Upper lobe of left lung (tissue), 4 donors: ENCODE measurements at regions not wholly inside any gene's neighbourhood (a gene's known extent, or its start where the extent isn't known, plus 50 kb on each side); places are given as distances from the start of the nearest gene placed in this dataset.

Experiments used
- CTCF ChIP-seq, 6 experiments: fragments of 450-650 bp in 4 of 6; fragments of 200-600 bp in 2 of 6; sonication (generic) in 2 of 6; IDR thresholded peaks; one replicate each; pipeline ENCODE4 v1.5.1; 2016 to 2019; ENCODE audit warnings: antibody characterized with exemption in 6 of 6
- EP300 ChIP-seq, 4 donors: sonication (generic); formaldehyde crosslinking; IDR thresholded peaks; one replicate each; pipeline ENCODE4 v1.5.1; 2017; ENCODE audit warnings: antibody characterized with exemption in 4 of 4, control low read depth in 2 of 4

DNA sequence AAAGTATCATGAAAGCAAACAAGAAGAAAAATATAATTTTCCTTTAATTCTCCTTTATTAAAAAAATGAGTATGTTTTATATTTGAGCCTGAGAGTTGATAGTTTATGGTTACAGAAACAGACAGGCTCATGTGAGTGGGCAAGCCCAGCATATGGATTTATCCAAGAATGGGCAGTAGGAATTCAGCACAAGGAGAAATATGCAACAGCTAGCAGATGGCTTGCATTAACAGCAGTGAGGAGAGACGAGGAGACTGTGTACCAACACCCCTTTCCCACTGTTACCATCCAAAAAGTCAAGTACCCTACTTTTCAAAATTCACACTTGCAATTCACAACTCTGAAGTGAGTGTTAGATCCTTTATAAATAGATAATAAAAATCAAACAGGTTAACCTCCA, 1760.2 kb upstream of the TENM3 start:
- TF ChIP-seq CTCF (IDR thresholded peaks at IDR 0.05) = no peak
- TF ChIP-seq EP300 (IDR thresholded peaks at IDR 0.05) = no peak
